GM12891 (cell line): ENCODE measurements at regions not wholly inside any gene's neighbourhood (a gene's known extent, or its start where the extent isn't known, plus 50 kb on each side); places are given as distances from the start of the nearest gene placed in this dataset.

Experiments used
- PAX5 ChIP-seq: IDR thresholded peaks from 2 replicates; pipeline ENCODE4 v1.6.1; 2011; ENCODE audit warnings: low read length, moderate library complexity, mild to moderate bottlenecking; ENCODE audit not compliant: insufficient read depth, severe bottlenecking
- POLR2A ChIP-seq: IDR thresholded peaks from 2 replicates; pipeline ENCODE4 v1.6.1; 2011; ENCODE audit warnings: low read depth, low read length, control low read depth
- POLR2AphosphoS5 ChIP-seq: IDR thresholded peaks from 2 replicates; pipeline ENCODE4 v1.6.1; 2011; ENCODE audit warnings: low read depth, low read length, control low read depth
- POU2F2 ChIP-seq: IDR thresholded peaks from 2 replicates; pipeline ENCODE4 v1.6.1; 2011; ENCODE audit warnings: low read depth, mild to moderate bottlenecking, control low read depth, low read length, moderate library complexity
- SPI1 ChIP-seq: IDR thresholded peaks from 2 replicates; pipeline ENCODE4 v1.6.1; 2011; ENCODE audit warnings: low read depth, low read length, control low read depth
- TAF1 ChIP-seq: IDR thresholded peaks from 2 replicates; pipeline ENCODE4 v1.6.1; 2011; ENCODE audit warnings: low read depth, low read length, control low read depth

GRCh38 chr4:160142579-160142978 lies 1039.7 kb downstream of the RAPGEF2 start:
- TF ChIP-seq TAF1, result no peak
- no peak for TF ChIP-seq POLR2A
- TF ChIP-seq POLR2AphosphoS5, result no peak
- peak; percentile 58 for TF ChIP-seq SPI1
- no peak for TF ChIP-seq PAX5
- TF ChIP-seq POU2F2, result no peak
